H9 (cell line): ENCODE measurements at regions not wholly inside any gene's neighbourhood (a gene's known extent, or its start where the extent isn't known, plus 50 kb on each side); places are given as distances from the start of the nearest gene placed in this dataset.

Source experiments
- DNase-seq: peaks from one replicate; pipeline ENCODE4 v3.0.0-alpha.2; 2017
- H2AFZ ChIP-seq: one replicate; pipeline ENCODE4 v1.6.1; 2013; ENCODE audit warnings: mild to moderate bottlenecking, low read length, control low read depth, moderate library complexity
- H2AK5ac ChIP-seq: 2 replicates; pipeline ENCODE4 v1.6.1; 2013; ENCODE audit warnings: low read length, control low read depth, mixed read lengths; ENCODE audit not compliant: insufficient read length
- H2BK120ac ChIP-seq: one replicate; pipeline ENCODE4 v1.6.1; 2013; ENCODE audit warnings: low read depth, mild to moderate bottlenecking, low read length, control low read depth, inconsistent platforms; ENCODE audit not compliant: poor library complexity, severe bottlenecking
- H2BK12ac ChIP-seq: 2 replicates; pipeline ENCODE4 v1.6.1; 2013; ENCODE audit warnings: low read length, control low read depth, mixed read lengths, low read depth; ENCODE audit not compliant: insufficient read length
- H2BK15ac ChIP-seq: 2 replicates; pipeline ENCODE4 v1.6.1; 2013; ENCODE audit warnings: low read depth, low read length, control low read depth
- H2BK20ac ChIP-seq: one replicate; pipeline ENCODE4 v1.6.1; 2013; ENCODE audit warnings: low read depth, mild to moderate bottlenecking, low read length, control low read depth, inconsistent platforms; ENCODE audit not compliant: poor library complexity, severe bottlenecking
- H2BK5ac ChIP-seq: 2 replicates; pipeline ENCODE4 v1.6.1; 2013; ENCODE audit warnings: low read length, control low read depth, mixed read lengths; ENCODE audit not compliant: insufficient read length
- H3K14ac ChIP-seq: 2 replicates; pipeline ENCODE4 v1.6.1; 2013; ENCODE audit warnings: low read length, control low read depth; ENCODE audit not compliant: insufficient read depth
- H3K18ac ChIP-seq: 2 replicates; pipeline ENCODE4 v1.6.1; 2013; ENCODE audit warnings: low read depth, mild to moderate bottlenecking, mixed read lengths, low read length, control low read depth; ENCODE audit not compliant: insufficient read length
- H3K23ac ChIP-seq: 2 replicates; pipeline ENCODE4 v1.6.1; 2013; ENCODE audit warnings: low read length, control low read depth, mixed read lengths, low read depth; ENCODE audit not compliant: insufficient read length
- H3K23me2 ChIP-seq: 2 replicates; pipeline ENCODE4 v1.6.1; 2013; ENCODE audit warnings: low read depth, mild to moderate bottlenecking, mixed read lengths, low read length, control low read depth; ENCODE audit not compliant: insufficient read length, poor library complexity, severe bottlenecking
- H3K27ac ChIP-seq: 2 replicates; pipeline ENCODE4 v1.5.1; 2013; ENCODE audit warnings: low read length, control low read depth, mixed read lengths, low read depth; ENCODE audit not compliant: insufficient read length
- H3K27me3 ChIP-seq: 2 replicates; pipeline ENCODE4 v1.6.1; 2013; ENCODE audit warnings: low read length, control low read depth, inconsistent platforms; ENCODE audit not compliant: insufficient read depth
- H3K4ac ChIP-seq: 2 replicates; pipeline ENCODE4 v1.6.1; 2013; ENCODE audit warnings: low read depth, mild to moderate bottlenecking, control low read depth, inconsistent platforms, low read length, moderate library complexity
- H3K4me1 ChIP-seq: 2 replicates; pipeline ENCODE4 v1.6.1; 2013; ENCODE audit warnings: low read length, control low read depth, inconsistent platforms; ENCODE audit not compliant: insufficient read depth
- H3K4me2 ChIP-seq: 2 replicates; pipeline ENCODE4 v1.6.1; 2013; ENCODE audit warnings: low read length, control low read depth, mixed read lengths; ENCODE audit not compliant: insufficient read length, insufficient read depth
- H3K56ac ChIP-seq: 2 replicates; pipeline ENCODE4 v1.6.1; 2013; ENCODE audit warnings: low read depth, mild to moderate bottlenecking, mixed read lengths, low read length, control low read depth; ENCODE audit not compliant: insufficient read length
- H3K79me1 ChIP-seq: 2 replicates; pipeline ENCODE4 v1.6.1; 2013; ENCODE audit warnings: low read depth, mild to moderate bottlenecking, moderate library complexity, low read length, control low read depth, inconsistent platforms; ENCODE audit not compliant: insufficient read depth, poor library complexity, severe bottlenecking
- H3K79me2 ChIP-seq: 2 replicates; pipeline ENCODE4 v1.6.1; 2013; ENCODE audit warnings: low read length, control low read depth, inconsistent platforms; ENCODE audit not compliant: insufficient read depth
- H3K9ac ChIP-seq: 2 replicates; pipeline ENCODE4 v1.6.1; 2013; ENCODE audit warnings: low read length, control low read depth, mixed read lengths; ENCODE audit not compliant: insufficient read length; ENCODE audit errors: extremely low read depth
- H3K9me3 ChIP-seq: one replicate; pipeline ENCODE4 v1.6.1; 2013; ENCODE audit warnings: low read depth, low read length, inconsistent platforms; ENCODE audit not compliant: control insufficient read depth
- H3T11ph ChIP-seq: one replicate; pipeline ENCODE4 v1.6.1; 2013; ENCODE audit warnings: mild to moderate bottlenecking, low read length, control low read depth, inconsistent platforms
- H4K20me1 ChIP-seq: one replicate; pipeline ENCODE4 v1.6.1; 2013; ENCODE audit not compliant: control insufficient read depth, insufficient read length, insufficient read depth
- H4K5ac ChIP-seq: 2 replicates; pipeline ENCODE4 v1.6.1; 2013; ENCODE audit warnings: low read depth, mild to moderate bottlenecking, mixed read lengths, low read length, control low read depth; ENCODE audit not compliant: insufficient read length
- H4K8ac ChIP-seq: replicated peaks from 2 replicates; pipeline ENCODE4 v1.6.1; 2013; ENCODE audit warnings: low read length, control low read depth, mixed read lengths, low read depth; ENCODE audit not compliant: insufficient read length
- H4K91ac ChIP-seq: 2 replicates; pipeline ENCODE4 v1.6.1; 2013; ENCODE audit warnings: low read depth, mild to moderate bottlenecking, moderate library complexity, mixed read lengths, low read length, control low read depth; ENCODE audit not compliant: insufficient read length
- H3K27ac Mint-ChIP-seq, 3 experiments: 2 replicates in 2 of 3; 3 replicates in 1 of 3; pipeline ENCODE4 v1.8.0; 2020 to 2021; ENCODE audit warnings: mixed read lengths in 3 of 3, mild to moderate bottlenecking in 1 of 3, moderate library complexity in 1 of 3
- H3K27me3 Mint-ChIP-seq: 2 replicates; pipeline ENCODE4 v1.8.0; 2021; ENCODE audit warnings: low read depth, mild to moderate bottlenecking, moderate library complexity, mixed read lengths
- H3K36me3 Mint-ChIP-seq, 3 experiments: 2 replicates in 2 of 3; 3 replicates in 1 of 3; pipeline ENCODE4 v1.8.0; 2020 to 2021; ENCODE audit warnings: low read depth in 3 of 3, mixed read lengths in 3 of 3; ENCODE audit not compliant: insufficient read depth in 1 of 3
- H3K4me1 Mint-ChIP-seq, 2 experiments: 2 replicates each; pipeline ENCODE4 v1.8.0; 2020; ENCODE audit warnings: mixed read lengths in 2 of 2
- H3K4me3 Mint-ChIP-seq, 2 experiments: 2 replicates in 1 of 2; 3 replicates in 1 of 2; pipeline ENCODE4 v1.8.0; 2020 to 2021; ENCODE audit warnings: mild to moderate bottlenecking in 2 of 2, mixed read lengths in 2 of 2, moderate library complexity in 1 of 2
- H3K9me3 Mint-ChIP-seq, 2 experiments: 2 replicates in 1 of 2; 3 replicates in 1 of 2; pipeline ENCODE4 v1.8.0; 2020; ENCODE audit warnings: mild to moderate bottlenecking in 2 of 2, mixed read lengths in 2 of 2, moderate library complexity in 1 of 2
- WGBS: extraction: QIAGEN DNeasy Blood & Tissue Kit; methylation state at CpG from one replicate; pipeline ENCODE4 v1.1.7; 2013; ENCODE audit warnings: missing lambda C conversion rate, low lambda C conversion rate, mixed read lengths; ENCODE audit not compliant: insufficient read length; ENCODE audit errors: extremely low coverage; 5-methylcytosine and 5-hydroxymethylcytosine counted together
- TF ChIP-seq, protein P1 (sequence below): fragments of 200-600 bp; sonication (generic); conservative IDR thresholded peaks from 3 replicates; pipeline ENCODE4 v1.8.0; 2021; ENCODE audit warnings: antibody characterized with exemption, mild to moderate bottlenecking

GRCh38 chr18:47755102-47755456 is 175.4 kb downstream of the SMAD2 start:
- Mint-ChIP-seq H3K36me3 (peaks cover 0 to 16% (median 2%) of the 10 kb centered on the region in 3 experiments; a peak in 5 of 7 replicates), H3K27me3 (peaks cover 21% of the 10 kb centered on the region), H3K4me3 (no peak overlapping the region), H3K9me3 (peaks cover 7 to 8% of the 10 kb centered on the region in 2 experiments), H3K4me1 (peaks cover 5 to 14% of the 10 kb centered on the region in 2 experiments), H3K27ac (no peak overlapping the region)
- H3K18ac ChIP-seq = no peak overlapping the region
- H4K20me1 ChIP-seq = no peaks in the 10 kb centered on the region
- no peak overlapping the region for H3K9ac ChIP-seq
- no peaks in the 10 kb centered on the region for H3K79me2 ChIP-seq
- WGBS = no CpG with 5 or more reads among the region's 4 CpGs
- H4K5ac ChIP-seq = no peak overlapping the region
- no peak overlapping the region for H3T11ph ChIP-seq
- no peak overlapping the region for H4K8ac ChIP-seq
- no peak overlapping the region for H2BK5ac ChIP-seq
- H3K56ac ChIP-seq = no peak overlapping the region
- no peak overlapping the region for H3K4me2 ChIP-seq
- no peak overlapping the region for H4K91ac ChIP-seq
- H3K27ac ChIP-seq = no peak overlapping the region
- H2AFZ ChIP-seq = no peak overlapping the region
- DNase-seq = no peak
- H3K23ac ChIP-seq = no peak overlapping the region
- TF ChIP-seq, protein P1, sequence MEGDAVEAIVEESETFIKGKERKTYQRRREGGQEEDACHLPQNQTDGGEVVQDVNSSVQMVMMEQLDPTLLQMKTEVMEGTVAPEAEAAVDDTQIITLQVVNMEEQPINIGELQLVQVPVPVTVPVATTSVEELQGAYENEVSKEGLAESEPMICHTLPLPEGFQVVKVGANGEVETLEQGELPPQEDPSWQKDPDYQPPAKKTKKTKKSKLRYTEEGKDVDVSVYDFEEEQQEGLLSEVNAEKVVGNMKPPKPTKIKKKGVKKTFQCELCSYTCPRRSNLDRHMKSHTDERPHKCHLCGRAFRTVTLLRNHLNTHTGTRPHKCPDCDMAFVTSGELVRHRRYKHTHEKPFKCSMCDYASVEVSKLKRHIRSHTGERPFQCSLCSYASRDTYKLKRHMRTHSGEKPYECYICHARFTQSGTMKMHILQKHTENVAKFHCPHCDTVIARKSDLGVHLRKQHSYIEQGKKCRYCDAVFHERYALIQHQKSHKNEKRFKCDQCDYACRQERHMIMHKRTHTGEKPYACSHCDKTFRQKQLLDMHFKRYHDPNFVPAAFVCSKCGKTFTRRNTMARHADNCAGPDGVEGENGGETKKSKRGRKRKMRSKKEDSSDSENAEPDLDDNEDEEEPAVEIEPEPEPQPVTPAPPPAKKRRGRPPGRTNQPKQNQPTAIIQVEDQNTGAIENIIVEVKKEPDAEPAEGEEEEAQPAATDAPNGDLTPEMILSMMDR = no peak
- no peaks in the 10 kb centered on the region for H3K27me3 ChIP-seq
- H3K23me2 ChIP-seq = no peaks in the 10 kb centered on the region
- no peaks in the 10 kb centered on the region for H3K4me1 ChIP-seq
- no peak overlapping the region for H2AK5ac ChIP-seq
- no peak overlapping the region for H2BK12ac ChIP-seq
- no peak overlapping the region for H2BK120ac ChIP-seq
- H2BK20ac ChIP-seq = no peak overlapping the region
- H3K14ac ChIP-seq = no peak overlapping the region
- H3K79me1 ChIP-seq = no peaks in the 10 kb centered on the region
- no peaks in the 10 kb centered on the region for H3K9me3 ChIP-seq
- H2BK15ac ChIP-seq = no peak overlapping the region
- H3K4ac ChIP-seq = no peak overlapping the region
